ENCODE measurements at regions not wholly inside any gene's neighbourhood (a gene's known extent, or its start where the extent isn't known, plus 50 kb on each side); places are given as distances from the start of the nearest gene placed in this dataset.
A peak's percentile ranks its signal among the peaks of the same experiment; 100 is the strongest.

- TF ChIP-seq CTCF (IDR thresholded peaks at IDR 0.05; ENCODE audit: low read length) = no peak
- H3K36me3 ChIP-seq (replicated peaks; ENCODE audit: insufficient read depth, low read length) = no peaks in the 10 kb centered on the region
- no peak overlapping the region for H3K4me2 ChIP-seq (ENCODE audit: low read depth, low read length)
- no peaks in the 10 kb centered on the region for H3K79me2 ChIP-seq (ENCODE audit: low read length)
- H2AFZ ChIP-seq (ENCODE audit: low read length) = no peak overlapping the region
- H3K9me3 ChIP-seq (replicated peaks; ENCODE audit: insufficient read depth, low read length) = no peaks in the 10 kb centered on the region
- H3K9me2 ChIP-seq (replicated peaks; ENCODE audit: insufficient read depth, low read length) = no peaks in the 10 kb centered on the region
- H3K27me3 ChIP-seq (replicated peaks; ENCODE audit: insufficient read depth, low read length) = no peaks in the 10 kb centered on the region
- H4K20me1 ChIP-seq (ENCODE audit: insufficient read depth, low read length) = no peaks in the 10 kb centered on the region
- H3K9ac ChIP-seq (ENCODE audit: low read length) = no peak overlapping the region
- no peaks in the 10 kb centered on the region for H3K4me1 ChIP-seq (ENCODE audit: low read length)
- H3K27ac ChIP-seq (ENCODE audit: low read length) = no peak overlapping the region
- DNase-seq = no peak
- H3K4me3 ChIP-seq (ENCODE audit: low read length) = no peak overlapping the region
- H3F3A ChIP-seq (ENCODE audit: insufficient read depth, low read length) = no peaks in the 10 kb centered on the region
Measured at GRCh38 chr13:64639206-64639605, 2590.9 kb downstream of the PCDH9 start.

- H3K79me2 ChIP-seq (ENCODE audit: low read length) = no peaks in the 10 kb centered on the region
- H3K9me3 ChIP-seq (replicated peaks; ENCODE audit: insufficient read depth, low read length) = no peaks in the 10 kb centered on the region
- TF ChIP-seq EZH2 (optimal IDR thresholded peaks at IDR 0.05; ENCODE audit: low read depth, low read length) (no peak), EZH2phosphoT487 (IDR thresholded peaks at IDR 0.05; ENCODE audit: low read length) (no peak), CTCF (IDR thresholded peaks at IDR 0.05; ENCODE audit: low read length) (no peak)
- no peaks in the 10 kb centered on the region for H4K20me1 ChIP-seq (ENCODE audit: insufficient read depth, low read length)
- no peak overlapping the region for H3K9ac ChIP-seq (ENCODE audit: low read length)
- no peaks in the 10 kb centered on the region for H3F3A ChIP-seq (ENCODE audit: insufficient read depth, low read length)
- no peak overlapping the region for H2AFZ ChIP-seq (ENCODE audit: low read length)
- H3K27ac ChIP-seq (ENCODE audit: low read length) = no peak overlapping the region
- H3K4me2 ChIP-seq (ENCODE audit: low read depth, low read length) = no peak overlapping the region
- H3K4me1 ChIP-seq (ENCODE audit: low read length) = no peaks in the 10 kb centered on the region
- H3K36me3 ChIP-seq (replicated peaks; ENCODE audit: insufficient read depth, low read length) = no peaks in the 10 kb centered on the region
- H3K9me2 ChIP-seq (replicated peaks; ENCODE audit: insufficient read depth, low read length) = no peaks in the 10 kb centered on the region
- peak; percentile 53 for DNase-seq
- no peak overlapping the region for H3K4me3 ChIP-seq (ENCODE audit: low read length)
- no peaks in the 10 kb centered on the region for H3K27me3 ChIP-seq (replicated peaks; ENCODE audit: insufficient read depth, low read length)
Measured at GRCh38 chr13:64633948-64634347, 2596.2 kb downstream of the PCDH9 start.

GRCh38 chr13:64627654-64628053 lies 2602.5 kb downstream of the PCDH9 start:
- Histone ChIP-seq H3K4me1 (ENCODE audit: low read length) (no peaks in the 10 kb centered on the region), H3K27me3 (replicated peaks; ENCODE audit: insufficient read depth, low read length) (no peaks in the 10 kb centered on the region), H3K79me2 (ENCODE audit: low read length) (no peaks in the 10 kb centered on the region), H3F3A (ENCODE audit: insufficient read depth, low read length) (no peaks in the 10 kb centered on the region), H4K20me1 (ENCODE audit: insufficient read depth, low read length) (no peaks in the 10 kb centered on the region), H3K9me2 (replicated peaks; ENCODE audit: insufficient read depth, low read length) (no peaks in the 10 kb centered on the region), H3K4me3 (ENCODE audit: low read length) (no peak overlapping the region), H3K9ac (ENCODE audit: low read length) (no peak overlapping the region), H3K9me3 (replicated peaks; ENCODE audit: insufficient read depth, low read length) (no peaks in the 10 kb centered on the region), H3K4me2 (ENCODE audit: low read depth, low read length) (no peak overlapping the region), H2AFZ (ENCODE audit: low read length) (no peak overlapping the region), H3K27ac (ENCODE audit: low read length) (no peak overlapping the region), H3K36me3 (replicated peaks; ENCODE audit: insufficient read depth, low read length) (no peaks in the 10 kb centered on the region)
- DNase-seq = no peak
- TF ChIP-seq EZH2phosphoT487 (IDR thresholded peaks at IDR 0.05; ENCODE audit: low read length) (no peak), EZH2 (optimal IDR thresholded peaks at IDR 0.05; ENCODE audit: low read depth, low read length) (no peak), CTCF (IDR thresholded peaks at IDR 0.05; ENCODE audit: low read length) (no peak)

All from MM.1S (cell line).